Fibroblast of lung (primary cell): ENCODE measurements at regions not wholly inside any gene's neighbourhood (a gene's known extent, or its start where the extent isn't known, plus 50 kb on each side); places are given as distances from the start of the nearest gene placed in this dataset.

Experiments used
- DNase-seq, 2 donors: peaks; one replicate each; pipeline versions ENCODE4 v3.0.0 to v3.0.0-alpha.2; 2010; ENCODE audit warnings: low read depth in 2 of 2
- H2AFZ ChIP-seq: 2 replicates; pipeline ENCODE4 v1.5.1; 2012; ENCODE audit warnings: low read length, control low read depth, inconsistent platforms
- H3K27ac ChIP-seq: 2 replicates; pipeline ENCODE4 v1.5.1; 2011; ENCODE audit warnings: low read length, control low read depth; ENCODE audit not compliant: insufficient read depth
- H3K27me3 ChIP-seq: 2 replicates; pipeline ENCODE4 v1.5.1; 2011; ENCODE audit warnings: mild to moderate bottlenecking, low read length; ENCODE audit not compliant: control insufficient read depth, insufficient read depth
- H3K36me3 ChIP-seq: 2 replicates; pipeline ENCODE4 v1.5.1; 2011; ENCODE audit warnings: low read length; ENCODE audit not compliant: control insufficient read depth, insufficient read depth
- H3K4me1 ChIP-seq: 2 replicates; pipeline ENCODE4 v1.5.1; 2011; ENCODE audit warnings: low read length; ENCODE audit not compliant: control insufficient read depth, insufficient read depth; ENCODE audit errors: extremely low read depth
- H3K4me2 ChIP-seq: 2 replicates; pipeline ENCODE4 v1.5.1; 2011; ENCODE audit warnings: low read length, control low read depth; ENCODE audit not compliant: insufficient read depth; ENCODE audit errors: extremely low read depth
- H3K4me3 ChIP-seq, 4 experiments: fragments of 200-600 bp in 1 of 4; sonication (generic) in 1 of 4; replicated peaks in 1 of 4; 2 replicates each; pipeline ENCODE4 v1.5.1; 2011 to 2016; ENCODE audit warnings: low read length in 4 of 4, low read depth in 3 of 4, mild to moderate bottlenecking in 3 of 4, control low read depth in 2 of 4, inconsistent platforms in 1 of 4, mixed read lengths in 1 of 4; ENCODE audit not compliant: insufficient read depth in 1 of 4; ENCODE audit errors: control extremely low read depth in 1 of 4
- H3K79me2 ChIP-seq: 2 replicates; pipeline ENCODE4 v1.5.1; 2012; ENCODE audit warnings: mild to moderate bottlenecking, low read length, inconsistent platforms; ENCODE audit not compliant: control insufficient read depth, insufficient read depth
- H3K9ac ChIP-seq: 2 replicates; pipeline ENCODE4 v1.5.1; 2011; ENCODE audit warnings: mild to moderate bottlenecking, low read length, control low read depth; ENCODE audit not compliant: insufficient read depth
- H3K9me3 ChIP-seq: 2 replicates; pipeline ENCODE4 v1.5.1; 2012; ENCODE audit warnings: low read depth, low read length; ENCODE audit not compliant: control insufficient read depth, insufficient read depth
- H4K20me1 ChIP-seq: 2 replicates; pipeline ENCODE4 v1.5.1; 2011; ENCODE audit warnings: low read length; ENCODE audit not compliant: control insufficient read depth, insufficient read depth; ENCODE audit errors: extremely low read depth
- EZH2 ChIP-seq: IDR thresholded peaks from 2 replicates; pipeline ENCODE4 v1.5.1; 2012; ENCODE audit warnings: low read length, control low read depth, mild to moderate bottlenecking; ENCODE audit errors: missing control alignments
- TF ChIP-seq, protein P1 (sequence below), 2 donors: IDR thresholded peaks in 1 of 2; conservative IDR thresholded peaks in 1 of 2; 1 replicate in 1 of 2; 2 replicates in 1 of 2; pipeline ENCODE4 v1.5.1; 2011 to 2012; ENCODE audit warnings: low read length in 2 of 2, control low read depth in 1 of 2, inconsistent platforms in 1 of 2, low read depth in 1 of 2, mild to moderate bottlenecking in 1 of 2

DNA sequence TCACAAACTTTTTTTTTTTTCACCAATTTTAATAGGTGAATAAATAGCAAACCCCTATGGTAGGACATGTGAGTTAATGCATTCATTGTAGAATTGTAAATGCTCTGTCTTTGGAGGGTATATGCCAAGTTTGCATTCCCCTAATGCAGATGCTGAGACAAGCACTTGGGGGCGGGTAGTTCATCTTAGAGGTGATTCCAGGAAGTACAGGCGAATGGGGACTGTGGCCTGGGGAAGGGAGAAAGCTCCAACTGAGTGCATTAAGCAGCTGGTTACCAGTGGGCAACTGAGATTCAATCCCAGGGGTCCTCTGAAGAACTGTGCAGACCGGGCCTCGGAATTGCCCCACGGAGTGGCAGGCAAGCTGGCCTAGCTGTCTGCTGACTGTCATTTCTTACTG is 107.6 kb downstream of the ZNF664 start:
- TF ChIP-seq, protein P1, sequence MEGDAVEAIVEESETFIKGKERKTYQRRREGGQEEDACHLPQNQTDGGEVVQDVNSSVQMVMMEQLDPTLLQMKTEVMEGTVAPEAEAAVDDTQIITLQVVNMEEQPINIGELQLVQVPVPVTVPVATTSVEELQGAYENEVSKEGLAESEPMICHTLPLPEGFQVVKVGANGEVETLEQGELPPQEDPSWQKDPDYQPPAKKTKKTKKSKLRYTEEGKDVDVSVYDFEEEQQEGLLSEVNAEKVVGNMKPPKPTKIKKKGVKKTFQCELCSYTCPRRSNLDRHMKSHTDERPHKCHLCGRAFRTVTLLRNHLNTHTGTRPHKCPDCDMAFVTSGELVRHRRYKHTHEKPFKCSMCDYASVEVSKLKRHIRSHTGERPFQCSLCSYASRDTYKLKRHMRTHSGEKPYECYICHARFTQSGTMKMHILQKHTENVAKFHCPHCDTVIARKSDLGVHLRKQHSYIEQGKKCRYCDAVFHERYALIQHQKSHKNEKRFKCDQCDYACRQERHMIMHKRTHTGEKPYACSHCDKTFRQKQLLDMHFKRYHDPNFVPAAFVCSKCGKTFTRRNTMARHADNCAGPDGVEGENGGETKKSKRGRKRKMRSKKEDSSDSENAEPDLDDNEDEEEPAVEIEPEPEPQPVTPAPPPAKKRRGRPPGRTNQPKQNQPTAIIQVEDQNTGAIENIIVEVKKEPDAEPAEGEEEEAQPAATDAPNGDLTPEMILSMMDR (conservative IDR thresholded peaks at IDR 0.05 in 1 of 2, IDR thresholded peaks at IDR 0.05 in 1 of 2; ENCODE audit: low read depth in 1 of 2, low read length in 2 of 2): no peak
- no peak for TF ChIP-seq EZH2
- H3K36me3 ChIP-seq: no peaks in the 10 kb centered on the region
- no peak overlapping the region for H3K4me2 ChIP-seq
- H3K9me3 ChIP-seq: no peaks in the 10 kb centered on the region
- H3K4me3 ChIP-seq: no peak overlapping the region
- no peak overlapping the region for H2AFZ ChIP-seq
- H3K79me2 ChIP-seq: no peaks in the 10 kb centered on the region
- no peak for DNase-seq
- no peak overlapping the region for H3K9ac ChIP-seq
- H4K20me1 ChIP-seq: no peaks in the 10 kb centered on the region
- no peaks in the 10 kb centered on the region for H3K27me3 ChIP-seq
- H3K4me1 ChIP-seq: no peaks in the 10 kb centered on the region
- no peak overlapping the region for H3K27ac ChIP-seq

DNA sequence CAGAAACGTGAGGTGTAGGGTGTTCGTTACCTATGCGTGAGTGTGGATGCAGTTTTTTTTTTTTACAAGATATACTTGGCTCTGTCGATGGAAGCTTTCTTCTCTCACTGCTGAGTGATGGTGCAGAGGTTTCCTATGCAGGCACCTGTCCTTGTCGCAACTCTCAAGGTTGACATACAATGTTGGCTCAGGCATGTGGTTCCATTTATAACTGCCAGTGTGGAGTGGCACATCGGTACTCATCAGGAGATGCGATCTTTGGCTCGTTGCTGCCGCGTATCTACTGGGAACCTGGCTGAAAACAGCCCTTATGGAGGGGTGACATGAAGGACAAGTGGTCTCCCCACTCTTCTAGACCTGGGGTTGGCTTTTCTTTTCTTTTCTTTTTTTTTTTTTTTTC is 109.0 kb downstream of the ZNF664 start:
- Histone ChIP-seq H3K9me3 (no peaks in the 10 kb centered on the region), H3K27ac (no peak overlapping the region), H3K27me3 (no peaks in the 10 kb centered on the region), H4K20me1 (no peaks in the 10 kb centered on the region), H3K4me3 (no peak overlapping the region), H3K9ac (no peak overlapping the region), H3K79me2 (no peaks in the 10 kb centered on the region), H2AFZ (no peak overlapping the region), H3K4me2 (no peak overlapping the region), H3K36me3 (no peaks in the 10 kb centered on the region), H3K4me1 (no peaks in the 10 kb centered on the region)
- TF ChIP-seq EZH2: no peak
- TF ChIP-seq, protein P1 (conservative IDR thresholded peaks at IDR 0.05 in 1 of 2, IDR thresholded peaks at IDR 0.05 in 1 of 2; ENCODE audit: low read depth in 1 of 2, low read length in 2 of 2): no peak
- no peak for DNase-seq

DNA sequence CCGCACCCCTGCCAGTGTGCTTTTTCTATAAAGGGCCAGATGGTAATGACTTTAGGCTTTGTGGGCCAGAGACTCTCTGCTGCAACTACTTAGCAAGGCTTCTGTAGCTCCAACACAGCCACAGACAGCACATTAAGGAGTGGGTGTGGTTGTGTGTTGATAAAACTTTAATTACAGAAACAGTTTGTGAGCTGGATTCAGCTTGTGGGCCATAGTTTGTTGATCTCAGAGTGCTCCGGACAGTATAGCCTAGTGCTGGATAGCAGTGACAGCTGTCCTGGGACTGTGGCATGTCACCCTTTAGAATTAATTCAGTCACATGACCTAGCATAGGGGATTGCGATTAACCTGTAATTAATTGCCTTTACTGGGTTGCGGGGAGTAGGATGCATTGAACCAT is 109.7 kb downstream of the ZNF664 start:
- H3K4me1 ChIP-seq: no peaks in the 10 kb centered on the region
- H3K4me3 ChIP-seq: no peak overlapping the region
- DNase-seq: no peak

More for the DNA sequence above, 109.7 kb downstream of the ZNF664 start:
- no peaks in the 10 kb centered on the region for H3K27me3 ChIP-seq
- H3K9ac ChIP-seq: no peak overlapping the region
- no peak overlapping the region for H2AFZ ChIP-seq
- no peak overlapping the region for H3K27ac ChIP-seq
- H3K9me3 ChIP-seq: no peaks in the 10 kb centered on the region
- H3K79me2 ChIP-seq: no peaks in the 10 kb centered on the region
- H3K36me3 ChIP-seq: no peaks in the 10 kb centered on the region
- TF ChIP-seq, protein P1 (conservative IDR thresholded peaks at IDR 0.05 in 1 of 2, IDR thresholded peaks at IDR 0.05 in 1 of 2; ENCODE audit: low read depth in 1 of 2, low read length in 2 of 2): no peak
- no peaks in the 10 kb centered on the region for H4K20me1 ChIP-seq
- no peak overlapping the region for H3K4me2 ChIP-seq
